ENCODE measurements at regions not wholly inside any gene's neighbourhood (a gene's known extent, or its start where the extent isn't known, plus 50 kb on each side); places are given as distances from the start of the nearest gene placed in this dataset.
"Not testable (repeated sequence)": the region's sequence is repeated elsewhere in the genome, so short reads cannot be mapped to it uniquely, and the experiment has no call there.

- POLR2A ChIA-PET; H3K27me3 Mint-ChIP-seq; CTCF ChIA-PET; H3K4me3 Mint-ChIP-seq; H3K36me3 Mint-ChIP-seq (ENCODE audit: low read depth); H3K27ac Mint-ChIP-seq; ATAC-seq; intact Hi-C loops (cut with DNase I, micrococcal nuclease); DNase-seq; H3K4me1 Mint-ChIP-seq: not testable (repeated sequence)
- H3K9me3 Mint-ChIP-seq (ENCODE audit: low read depth), result peaks cover 14% of the 10 kb centered on the region
Measured at GRCh38 chr4:79659308-79659870, 251.4 kb upstream of the GK2 start.

GRCh38 chr4:79657379-79657778 lies 249.4 kb upstream of the GK2 start:
- ATAC-seq (no peak), DNase-seq (no peak)
- H3K9me3 Mint-ChIP-seq (ENCODE audit: low read depth), result peaks cover 14% of the 10 kb centered on the region
- H3K27me3 Mint-ChIP-seq, result no peaks in the 10 kb centered on the region
- H3K4me1 Mint-ChIP-seq, result peaks cover 2% of the 10 kb centered on the region
- H3K4me3 Mint-ChIP-seq, result no peak overlapping the region
- intact Hi-C loops (cut with DNase I, micrococcal nuclease), result no loop called here
- ChIA-PET POLR2A (no interaction called here), CTCF (no interaction called here)
- H3K27ac Mint-ChIP-seq, result no peak overlapping the region
- H3K36me3 Mint-ChIP-seq (ENCODE audit: low read depth), result no peaks in the 10 kb centered on the region

- ATAC-seq (no peak), DNase-seq (no peak)
- ChIA-PET POLR2A (no interaction called here), CTCF (interaction anchor here (0.8 kb wide), 1 partner anchor 269 kb away, joined by 3 read pairs; no protein-coding TSS in a partner anchor)
- Mint-ChIP-seq H3K27ac (no peak overlapping the region), H3K4me3 (no peak overlapping the region), H3K27me3 (no peaks in the 10 kb centered on the region), H3K9me3 (ENCODE audit: low read depth) (peaks cover 5% of the 10 kb centered on the region), H3K4me1 (peaks cover 11% of the 10 kb centered on the region), H3K36me3 (ENCODE audit: low read depth) (no peaks in the 10 kb centered on the region)
- intact Hi-C loops (cut with DNase I, micrococcal nuclease), result no loop called here
Measured at GRCh38 chr4:79653871-79654270, 245.8 kb upstream of the GK2 start.

DNA sequence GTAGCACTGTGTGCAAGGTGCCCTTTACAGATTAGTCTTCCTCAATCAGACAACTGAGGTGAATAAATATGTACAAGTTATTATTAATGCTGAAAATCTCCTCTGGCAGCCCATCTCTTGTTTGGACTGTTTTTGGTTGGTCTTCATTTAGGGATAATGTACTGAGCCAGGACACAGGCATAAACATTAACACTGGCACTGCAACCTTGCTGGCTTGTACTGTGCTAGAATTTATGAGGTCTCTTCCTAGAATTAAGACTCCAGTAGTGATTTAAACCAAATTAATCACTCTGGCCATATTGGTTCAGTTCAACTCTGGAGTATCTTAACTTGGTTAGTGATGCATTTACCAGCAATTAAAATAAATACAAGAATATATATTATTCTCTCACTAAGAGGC lies 244.7 kb upstream of the GK2 start:
- POLR2A ChIA-PET, result no interaction called here
- Mint-ChIP-seq H3K4me3 (no peak overlapping the region), H3K9me3 (ENCODE audit: low read depth) (peaks cover 3% of the 10 kb centered on the region), H3K27ac (no peak overlapping the region), H3K27me3 (no peaks in the 10 kb centered on the region), H3K4me1 (peaks cover 11% of the 10 kb centered on the region), H3K36me3 (ENCODE audit: low read depth) (no peaks in the 10 kb centered on the region)
- CTCF ChIA-PET, result no interaction called here
- intact Hi-C loops (cut with DNase I, micrococcal nuclease), result no loop called here
- DNase-seq (no peak), ATAC-seq (no peak)

GRCh38 chr4:79652232-79652631 lies 244.2 kb upstream of the GK2 start:
- Mint-ChIP-seq H3K9me3 (ENCODE audit: low read depth) (peaks cover under 1% of the 10 kb centered on the region), H3K27me3 (no peaks in the 10 kb centered on the region), H3K27ac (no peak overlapping the region), H3K36me3 (ENCODE audit: low read depth) (no peaks in the 10 kb centered on the region), H3K4me3 (no peak overlapping the region), H3K4me1 (peaks cover 11% of the 10 kb centered on the region)
- ATAC-seq (no peak), DNase-seq (no peak)
- intact Hi-C loops (cut with DNase I, micrococcal nuclease), result no loop called here
- POLR2A ChIA-PET, result interaction anchor here (0.6 kb wide), 1 partner anchor 1400 kb away, joined by 4 read pairs; no protein-coding TSS in a partner anchor
- CTCF ChIA-PET, result no interaction called here

GRCh38 chr4:79651456-79651855 lies 243.4 kb upstream of the GK2 start:
- H3K27me3 Mint-ChIP-seq, result no peaks in the 10 kb centered on the region
- POLR2A ChIA-PET, result no interaction called here
- H3K36me3 Mint-ChIP-seq (ENCODE audit: low read depth), result no peaks in the 10 kb centered on the region
- ATAC-seq, result no peak
- peaks cover 11% of the 10 kb centered on the region for H3K4me1 Mint-ChIP-seq
- no peak overlapping the region for H3K27ac Mint-ChIP-seq
- intact Hi-C loops (cut with DNase I, micrococcal nuclease), result no loop called here
- H3K4me3 Mint-ChIP-seq, result no peak overlapping the region
- DNase-seq, result no peak
- H3K9me3 Mint-ChIP-seq (ENCODE audit: low read depth), result no peaks in the 10 kb centered on the region
- CTCF ChIA-PET, result no interaction called here

GRCh38 chr4:79650794-79651431 lies 242.9 kb upstream of the GK2 start:
- ATAC-seq (peak; percentile 42), DNase-seq (no peak)
- intact Hi-C loops (cut with DNase I, micrococcal nuclease), result no loop called here
- H3K4me1 Mint-ChIP-seq, result peaks cover 11% of the 10 kb centered on the region
- H3K27ac Mint-ChIP-seq, result no peak overlapping the region
- no peaks in the 10 kb centered on the region for H3K9me3 Mint-ChIP-seq (ENCODE audit: low read depth)
- CTCF ChIA-PET, result no interaction called here
- no peaks in the 10 kb centered on the region for H3K36me3 Mint-ChIP-seq (ENCODE audit: low read depth)
- no peaks in the 10 kb centered on the region for H3K27me3 Mint-ChIP-seq
- POLR2A ChIA-PET, result no interaction called here
- H3K4me3 Mint-ChIP-seq, result no peak overlapping the region

- no peak overlapping the region for H3K4me3 Mint-ChIP-seq
- H3K4me1 Mint-ChIP-seq, result peaks cover 11% of the 10 kb centered on the region
- H3K36me3 Mint-ChIP-seq (ENCODE audit: low read depth), result no peaks in the 10 kb centered on the region
- ATAC-seq, result no peak
- no peak for DNase-seq
- ChIA-PET POLR2A (no interaction called here), CTCF (no interaction called here)
- H3K9me3 Mint-ChIP-seq (ENCODE audit: low read depth), result no peaks in the 10 kb centered on the region
- intact Hi-C loops (cut with DNase I, micrococcal nuclease), result no loop called here
- no peak overlapping the region for H3K27ac Mint-ChIP-seq
- H3K27me3 Mint-ChIP-seq, result no peaks in the 10 kb centered on the region
Measured at GRCh38 chr4:79650217-79650616, 242.2 kb upstream of the GK2 start.

DNA sequence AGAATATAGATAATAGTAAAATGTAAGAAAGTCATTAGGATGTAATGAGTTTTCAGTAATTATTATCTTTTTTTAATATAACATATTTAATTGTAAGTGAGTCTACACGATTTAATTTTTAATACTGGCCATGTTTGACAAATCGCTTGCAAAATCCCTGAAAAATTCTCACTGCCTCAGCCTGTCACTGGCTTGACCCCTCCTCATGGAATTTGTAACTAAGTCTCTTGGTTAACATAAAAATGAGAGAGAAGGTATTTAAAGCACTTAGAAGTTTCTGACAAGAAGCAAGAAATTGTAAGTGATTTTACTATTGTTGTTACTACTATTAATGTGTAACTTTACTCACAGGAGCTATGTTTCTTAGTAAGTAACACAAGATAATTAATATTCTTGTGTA lies 237.9 kb upstream of the GK2 start:
- POLR2A ChIA-PET, result no interaction called here
- CTCF ChIA-PET, result no interaction called here
- Mint-ChIP-seq H3K9me3 (ENCODE audit: low read depth) (no peaks in the 10 kb centered on the region), H3K27me3 (no peaks in the 10 kb centered on the region), H3K27ac (no peak overlapping the region), H3K36me3 (ENCODE audit: low read depth) (no peaks in the 10 kb centered on the region), H3K4me1 (peaks cover 6% of the 10 kb centered on the region), H3K4me3 (no peak overlapping the region)
- ATAC-seq, result no peak
- intact Hi-C loops (cut with DNase I, micrococcal nuclease), result no loop called here
- no peak for DNase-seq

DNA sequence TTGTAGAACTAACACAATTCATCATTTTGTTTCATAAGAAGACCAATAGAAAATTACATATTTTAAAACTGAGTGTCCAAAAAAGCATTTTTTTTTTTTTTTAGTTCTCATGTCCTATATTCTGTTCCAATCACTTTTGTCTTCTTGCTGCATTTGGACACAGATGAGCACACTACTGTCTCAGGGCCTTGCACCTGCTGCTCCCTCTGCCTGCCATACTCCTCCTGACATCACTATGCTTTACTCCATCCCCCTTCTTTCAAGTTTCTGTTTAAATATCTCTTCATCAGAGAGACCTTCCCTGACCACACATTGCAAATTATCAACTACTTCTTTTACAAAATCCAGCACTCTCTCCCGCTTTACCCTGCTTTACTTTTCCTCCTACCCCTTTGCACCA lies 230.7 kb upstream of the GK2 start:
- ChIA-PET CTCF (no interaction called here), POLR2A (no interaction called here)
- H3K36me3 Mint-ChIP-seq (ENCODE audit: low read depth), result no peaks in the 10 kb centered on the region
- no peak for DNase-seq
- H3K27ac Mint-ChIP-seq, result no peak overlapping the region
- no peaks in the 10 kb centered on the region for H3K4me1 Mint-ChIP-seq
- no peak for ATAC-seq
- H3K27me3 Mint-ChIP-seq, result peaks cover 3% of the 10 kb centered on the region
- intact Hi-C loops (cut with DNase I, micrococcal nuclease), result no loop called here
- H3K4me3 Mint-ChIP-seq, result no peak overlapping the region
- no peaks in the 10 kb centered on the region for H3K9me3 Mint-ChIP-seq (ENCODE audit: low read depth)

GRCh38 chr4:79636991-79637390 lies 229.0 kb upstream of the GK2 start:
- CTCF ChIA-PET, result no interaction called here
- DNase-seq, result no peak
- no peaks in the 10 kb centered on the region for H3K36me3 Mint-ChIP-seq (ENCODE audit: low read depth)
- intact Hi-C loops (cut with DNase I, micrococcal nuclease), result no loop called here
- H3K4me1 Mint-ChIP-seq, result no peaks in the 10 kb centered on the region
- POLR2A ChIA-PET, result no interaction called here
- H3K27me3 Mint-ChIP-seq, result peaks cover 3% of the 10 kb centered on the region
- no peaks in the 10 kb centered on the region for H3K9me3 Mint-ChIP-seq (ENCODE audit: low read depth)
- no peak overlapping the region for H3K4me3 Mint-ChIP-seq
- H3K27ac Mint-ChIP-seq, result no peak overlapping the region
- no peak for ATAC-seq

GRCh38 chr4:79634111-79634510 lies 226.1 kb upstream of the GK2 start:
- H3K27ac Mint-ChIP-seq, result no peak overlapping the region
- CTCF ChIA-PET, result interaction anchor here (1.0 kb wide), 1 partner anchor 30 kb away, joined by 3 read pairs; no protein-coding TSS in a partner anchor
- no peak for ATAC-seq
- peaks cover 3% of the 10 kb centered on the region for H3K27me3 Mint-ChIP-seq
- DNase-seq, result no peak
- no peaks in the 10 kb centered on the region for H3K4me1 Mint-ChIP-seq
- no peak overlapping the region for H3K4me3 Mint-ChIP-seq
- POLR2A ChIA-PET, result no interaction called here
- H3K36me3 Mint-ChIP-seq (ENCODE audit: low read depth), result no peaks in the 10 kb centered on the region
- intact Hi-C loops (cut with DNase I, micrococcal nuclease), result no loop called here
- no peaks in the 10 kb centered on the region for H3K9me3 Mint-ChIP-seq (ENCODE audit: low read depth)

Data from activated CD4-positive, alpha-beta T cell treated with anti-CD3 and anti-CD28 coated beads for 36 hours (primary cell).